SH-SY5Y (cell line): ENCODE measurements at regions not wholly inside any gene's neighbourhood (a gene's known extent, or its start where the extent isn't known, plus 50 kb on each side); places are given as distances from the start of the nearest gene placed in this dataset.

ENCODE experiments used
- GATA2 ChIP-seq: IDR thresholded peaks from 2 replicates; pipeline ENCODE4 v1.6.1; 2011; ENCODE audit warnings: mild to moderate bottlenecking, low read depth, low read length
- GATA3 ChIP-seq: IDR thresholded peaks from 2 replicates; pipeline ENCODE4 v1.6.1; 2011; ENCODE audit warnings: low read depth, mild to moderate bottlenecking, low read length, moderate library complexity

DNA sequence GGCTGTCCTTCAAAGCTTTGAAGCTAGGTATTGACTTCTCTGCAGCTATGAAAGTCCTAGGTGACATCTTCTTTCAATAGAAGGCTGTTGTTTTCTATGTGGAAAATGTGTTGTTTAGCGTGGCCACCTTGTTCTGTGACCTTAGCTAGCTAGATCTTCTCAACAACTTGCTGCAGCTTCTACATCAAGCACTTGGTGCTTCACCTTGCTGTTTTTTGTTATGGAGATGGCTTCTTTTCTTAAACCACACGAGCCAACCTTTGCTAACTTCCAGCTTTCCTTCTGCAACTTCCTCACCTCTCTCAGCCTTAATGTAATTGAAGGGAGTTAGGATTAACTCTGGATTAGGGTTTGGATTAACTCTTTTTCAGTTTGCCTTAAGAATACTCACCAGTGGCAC lies 128.6 kb upstream of the MMS22L start:
- no peak for TF ChIP-seq GATA2
- no peak for TF ChIP-seq GATA3
